Hepatocyte (in vitro differentiated cells): ENCODE measurements at regions not wholly inside any gene's neighbourhood (a gene's known extent, or its start where the extent isn't known, plus 50 kb on each side); places are given as distances from the start of the nearest gene placed in this dataset.

Experiments
- DNase-seq: peaks from one replicate; pipeline ENCODE4 v3.0.0-alpha.2; 2016; ENCODE audit warnings: low spot score
- H2AFZ ChIP-seq: fragments of 200-600 bp; sonication (generic); 2 replicates; pipeline ENCODE4 v1.6.0; 2016; ENCODE audit warnings: antibody characterized with exemption, mild to moderate bottlenecking
- H3K27ac ChIP-seq: fragments of 200-600 bp; sonication (generic); 2 replicates; pipeline ENCODE4 v1.5.1; 2016; ENCODE audit warnings: mild to moderate bottlenecking
- H3K27me3 ChIP-seq: fragments of 200-600 bp; sonication (generic); 2 replicates; pipeline ENCODE4 v1.6.1; 2016
- H3K36me3 ChIP-seq: fragments of 200-600 bp; sonication (generic); replicated peaks from 2 replicates; pipeline ENCODE4 v1.5.1; 2016; ENCODE audit warnings: low read depth; ENCODE audit not compliant: insufficient read depth
- H3K4me1 ChIP-seq: fragments of 200-600 bp; sonication (generic); 2 replicates; pipeline ENCODE4 v1.5.1; 2016; ENCODE audit warnings: mild to moderate bottlenecking, moderate library complexity; ENCODE audit not compliant: insufficient read depth
- H3K4me2 ChIP-seq: fragments of 200-600 bp; sonication (generic); 2 replicates; pipeline ENCODE4 v1.6.0; 2016
- H3K4me3 ChIP-seq: fragments of 200-600 bp; sonication (generic); 2 replicates; pipeline ENCODE4 v1.5.1; 2016; ENCODE audit warnings: mild to moderate bottlenecking
- H3K79me2 ChIP-seq: fragments of 200-600 bp; sonication (generic); 2 replicates; pipeline ENCODE4 v1.6.0; 2017; ENCODE audit warnings: mild to moderate bottlenecking
- H3K9me2 ChIP-seq: fragments of 200-600 bp; sonication (generic); replicated peaks from 2 replicates; pipeline ENCODE4 v1.6.0; 2017; ENCODE audit warnings: mild to moderate bottlenecking; ENCODE audit not compliant: insufficient read depth
- H3K9me3 ChIP-seq: fragments of 200-600 bp; sonication (generic); 2 replicates; pipeline ENCODE4 v1.5.1; 2016; ENCODE audit warnings: low read depth, mild to moderate bottlenecking
- H4K20me1 ChIP-seq: fragments of 200-600 bp; sonication (generic); 2 replicates; pipeline ENCODE4 v1.6.0; 2016; ENCODE audit warnings: mild to moderate bottlenecking; ENCODE audit not compliant: insufficient read depth, poor library complexity, severe bottlenecking
- EZH2 ChIP-seq: fragments of 200-600 bp; sonication (generic); IDR thresholded peaks from 2 replicates; pipeline ENCODE4 v1.6.1; 2016; ENCODE audit warnings: antibody characterized with exemption, mild to moderate bottlenecking, borderline replicate concordance
- EZH2phosphoT487 ChIP-seq: fragments of 200-600 bp; sonication (generic); IDR thresholded peaks from one replicate; pipeline ENCODE4 v1.6.1; 2018; ENCODE audit warnings: antibody characterized with exemption, mild to moderate bottlenecking, low read depth, moderate library complexity; ENCODE audit not compliant: unreplicated experiment, severe bottlenecking
- WGBS: methylation state at CpG from one replicate; pipeline ENCODE4 v1.1.6; 2016; ENCODE audit warnings: low lambda C conversion rate; ENCODE audit errors: missing lambda C conversion rate; 5-methylcytosine and 5-hydroxymethylcytosine counted together
- TF ChIP-seq, protein P1 (sequence below): fragments of 200-600 bp; sonication (generic); IDR thresholded peaks from 2 replicates; pipeline ENCODE4 v1.5.1; 2016; ENCODE audit warnings: antibody characterized with exemption, mild to moderate bottlenecking; ENCODE audit not compliant: poor library complexity

DNA sequence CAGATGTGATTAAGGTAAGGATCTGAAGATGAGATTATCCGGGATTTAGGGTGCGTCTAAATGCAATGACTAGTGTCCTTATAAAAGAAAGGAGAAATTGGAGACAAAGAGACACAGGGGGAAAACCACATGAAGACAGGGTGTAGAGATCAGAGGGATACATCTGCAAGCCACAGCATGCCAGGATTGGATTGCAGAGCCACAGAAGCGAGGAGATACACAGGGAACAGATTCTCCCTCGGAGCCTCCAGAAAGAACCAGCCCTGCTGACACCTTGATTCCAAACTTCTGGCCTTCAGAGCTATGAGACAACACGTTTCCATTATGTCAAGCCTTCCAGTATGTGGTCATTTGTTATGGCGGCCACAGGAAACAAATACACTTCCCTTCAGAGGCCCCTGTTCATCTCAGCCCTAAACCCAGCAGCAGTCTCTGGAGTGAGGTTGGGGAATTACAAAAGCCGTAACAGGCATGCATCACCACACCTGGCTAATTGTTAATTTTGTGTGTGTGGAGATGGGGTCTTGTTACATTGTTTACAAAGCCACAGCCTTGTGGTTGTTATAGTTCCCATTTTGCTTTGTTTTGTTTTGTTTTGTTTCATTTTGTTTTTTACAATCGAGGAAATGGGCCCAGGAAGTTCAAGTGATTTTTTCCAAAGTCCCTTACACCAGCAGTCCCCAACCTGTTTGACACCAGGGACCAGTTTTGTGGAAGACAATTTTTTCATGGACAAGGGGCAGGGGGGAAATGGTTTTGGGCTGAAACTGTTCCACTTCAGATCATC lies 51.6 kb upstream of the LYRM9 start:
- Histone ChIP-seq H3K4me2 (no peak overlapping the region), H3K36me3 (no peaks in the 10 kb centered on the region)
- no peak for DNase-seq

GRCh38 chr17:27945333-27945616 lies 52.1 kb upstream of the LYRM9 start:
- no peaks in the 10 kb centered on the region for H3K27me3 ChIP-seq
- no peak overlapping the region for H2AFZ ChIP-seq
- no peak overlapping the region for H3K27ac ChIP-seq
- 94% methylated on average over 6 of the region's 6 CpGs for WGBS
- no peak overlapping the region for H3K4me2 ChIP-seq
- H3K4me3 ChIP-seq: no peak overlapping the region
- no peaks in the 10 kb centered on the region for H3K9me3 ChIP-seq
- H3K79me2 ChIP-seq: no peaks in the 10 kb centered on the region
- DNase-seq: no peak
- no peaks in the 10 kb centered on the region for H3K9me2 ChIP-seq
- no peaks in the 10 kb centered on the region for H3K36me3 ChIP-seq
- TF ChIP-seq EZH2phosphoT487 (no peak), EZH2 (no peak)
- TF ChIP-seq, protein P1, sequence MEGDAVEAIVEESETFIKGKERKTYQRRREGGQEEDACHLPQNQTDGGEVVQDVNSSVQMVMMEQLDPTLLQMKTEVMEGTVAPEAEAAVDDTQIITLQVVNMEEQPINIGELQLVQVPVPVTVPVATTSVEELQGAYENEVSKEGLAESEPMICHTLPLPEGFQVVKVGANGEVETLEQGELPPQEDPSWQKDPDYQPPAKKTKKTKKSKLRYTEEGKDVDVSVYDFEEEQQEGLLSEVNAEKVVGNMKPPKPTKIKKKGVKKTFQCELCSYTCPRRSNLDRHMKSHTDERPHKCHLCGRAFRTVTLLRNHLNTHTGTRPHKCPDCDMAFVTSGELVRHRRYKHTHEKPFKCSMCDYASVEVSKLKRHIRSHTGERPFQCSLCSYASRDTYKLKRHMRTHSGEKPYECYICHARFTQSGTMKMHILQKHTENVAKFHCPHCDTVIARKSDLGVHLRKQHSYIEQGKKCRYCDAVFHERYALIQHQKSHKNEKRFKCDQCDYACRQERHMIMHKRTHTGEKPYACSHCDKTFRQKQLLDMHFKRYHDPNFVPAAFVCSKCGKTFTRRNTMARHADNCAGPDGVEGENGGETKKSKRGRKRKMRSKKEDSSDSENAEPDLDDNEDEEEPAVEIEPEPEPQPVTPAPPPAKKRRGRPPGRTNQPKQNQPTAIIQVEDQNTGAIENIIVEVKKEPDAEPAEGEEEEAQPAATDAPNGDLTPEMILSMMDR: no peak
- H4K20me1 ChIP-seq: no peaks in the 10 kb centered on the region
- peaks cover under 1% of the 10 kb centered on the region for H3K4me1 ChIP-seq

More for the DNA sequence above, 51.6 kb upstream of the LYRM9 start:
- H3K27ac ChIP-seq: no peak overlapping the region
- TF ChIP-seq EZH2 (no peak), EZH2phosphoT487 (no peak)
- TF ChIP-seq, protein P1: no peak
- 78% methylated on average over 8 of the region's 8 CpGs for WGBS
- H3K79me2 ChIP-seq: no peaks in the 10 kb centered on the region
- H3K27me3 ChIP-seq: no peaks in the 10 kb centered on the region
- H3K4me1 ChIP-seq: peaks cover 4% of the 10 kb centered on the region
- no peak overlapping the region for H2AFZ ChIP-seq
- H4K20me1 ChIP-seq: no peaks in the 10 kb centered on the region
- no peaks in the 10 kb centered on the region for H3K9me3 ChIP-seq
- H3K4me3 ChIP-seq: no peak overlapping the region
- no peaks in the 10 kb centered on the region for H3K9me2 ChIP-seq

GRCh38 chr17:27945953-27946352 lies 52.8 kb upstream of the LYRM9 start:
- TF ChIP-seq, protein P1: no peak
- TF ChIP-seq EZH2 (no peak), EZH2phosphoT487 (no peak)

More at GRCh38 chr17:27945953-27946352, 52.8 kb upstream of the LYRM9 start:
- Histone ChIP-seq H3K27ac (no peak overlapping the region), H3K9me2 (no peaks in the 10 kb centered on the region), H3K9me3 (no peaks in the 10 kb centered on the region), H3K4me2 (no peak overlapping the region), H4K20me1 (no peaks in the 10 kb centered on the region), H3K27me3 (no peaks in the 10 kb centered on the region), H3K4me1 (no peaks in the 10 kb centered on the region), H3K36me3 (no peaks in the 10 kb centered on the region), H2AFZ (no peak overlapping the region), H3K79me2 (no peaks in the 10 kb centered on the region), H3K4me3 (no peak overlapping the region)
- no peak for DNase-seq
- 93% methylated on average over 5 of the region's 5 CpGs for WGBS
